ENCODE measurements at regions not wholly inside any gene's neighbourhood (a gene's known extent, or its start where the extent isn't known, plus 50 kb on each side); places are given as distances from the start of the nearest gene placed in this dataset.

GRCh38 chr15:97652041-97652440, 308.5 kb upstream of the ARRDC4 start (continued):
- no peak for TF ChIP-seq ARID4B (CRISPR knock-in tag; IDR thresholded peaks at IDR 0.05)

- H3K36me3 ChIP-seq (ENCODE audit: control insufficient read depth, insufficient read depth, low read length), result no peaks in the 10 kb centered on the region
- no peaks in the 10 kb centered on the region for H3K79me2 ChIP-seq (ENCODE audit: control insufficient read depth, insufficient read depth, low read length)
- POLR2A ChIA-PET, result no interaction called here
- FAIRE-seq, result no peak
- no peaks in the 10 kb centered on the region for H3K9me1 ChIP-seq (ENCODE audit: control insufficient read depth, insufficient read depth, low read length)
- no peak for ATAC-seq
- H3K4me1 ChIP-seq (replicated peaks in 1 of 2; ENCODE audit: control insufficient read depth in 2 of 2, insufficient read depth in 2 of 2, low read length in 2 of 2), result no peaks in the 10 kb centered on the region; a peak in 1 of 5 replicates
- H3K9me3 ChIP-seq (replicated peaks; ENCODE audit: control insufficient read depth, insufficient read depth, low read depth, low read length), result no peaks in the 10 kb centered on the region
- no peak overlapping the region for H2AFZ ChIP-seq (ENCODE audit: low read depth, low read length)
- intact Hi-C loops (cut with micrococcal nuclease), result no loop called here
- no peak overlapping the region for H3K4me2 ChIP-seq (ENCODE audit: insufficient read depth, low read length)
- CTCF ChIA-PET (ENCODE audit: low intra/inter-chr PET ratio), result no interaction called here
- H3K27me3 ChIP-seq (ENCODE audit: control insufficient read depth in 2 of 2, insufficient read depth in 2 of 2, low read length in 2 of 2), result no peaks in the 10 kb centered on the region
- H3K27ac ChIP-seq (ENCODE audit: extremely low read depth, low read depth, low read length), result no peak overlapping the region
- TF ChIP-seq PCBP1 (IDR thresholded peaks at IDR 0.05; ENCODE audit: low read depth, low read length, poor library complexity, severe bottlenecking) (no peak), CREM (IDR thresholded peaks at IDR 0.05; ENCODE audit: low read depth) (no peak), KHSRP (IDR thresholded peaks at IDR 0.05) (no peak), SIN3B (IDR thresholded peaks at IDR 0.05; ENCODE audit: low read depth) (no peak)
- in situ Hi-C loops (cut with MboI), result no loop called here
- BruUV-seq (replicated peaks), result no TSS peak
- DNase-seq (ENCODE audit: extremely low read depth in 1 of 4, low spot score in 3 of 4), result no peak
- no peak overlapping the region for H3K4me3 ChIP-seq
- H3K9ac ChIP-seq (ENCODE audit: insufficient read depth in 1 of 2, low read depth in 2 of 2, low read length in 2 of 2), result no peak overlapping the region
- WGBS (ENCODE audit: insufficient coverage, low coverage, missing lambda C conversion rate), result 50% methylated on average over 29 of the region's 32 CpGs
- H4K20me1 ChIP-seq (replicated peaks; ENCODE audit: control insufficient read depth, insufficient read depth, low read length), result no peaks in the 10 kb centered on the region
Observed at GRCh38 chr15:97652700-97653167, 307.8 kb upstream of the ARRDC4 start.

Data from K562 (cell line).